Erythroblast (primary cell): ENCODE measurements at regions not wholly inside any gene's neighbourhood (a gene's known extent, or its start where the extent isn't known, plus 50 kb on each side); places are given as distances from the start of the nearest gene placed in this dataset.

Source experiments
- GATA1 ChIP-seq: IDR thresholded peaks from 2 replicates; pipeline ENCODE4 v1.6.1; 2011; ENCODE audit warnings: low read depth, mild to moderate bottlenecking, control low read depth, low read length, moderate library complexity
- POLR2A ChIP-seq: IDR thresholded peaks from 2 replicates; pipeline ENCODE4 v1.6.1; 2011; ENCODE audit warnings: mild to moderate bottlenecking, low read length

GRCh38 chr6:139628270-139628669, 253.8 kb upstream of the CITED2 start:
- TF ChIP-seq POLR2A (no peak), GATA1 (no peak)
